Ascending aorta (tissue), 2 donors: ENCODE measurements at regions not wholly inside any gene's neighbourhood (a gene's known extent, or its start where the extent isn't known, plus 50 kb on each side); places are given as distances from the start of the nearest gene placed in this dataset.

Experiments used
- DNase-seq, 2 donors: peaks; one replicate each; pipeline ENCODE4 v3.0.0-alpha.2; 2019; ENCODE audit warnings: low spot score in 2 of 2
- H3K27ac ChIP-seq, 2 donors: fragments of 200-600 bp; sonication (generic); one replicate each; pipeline ENCODE4 v1.5.1; 2016 to 2017; ENCODE audit warnings: mild to moderate bottlenecking in 1 of 2
- H3K27me3 ChIP-seq: fragments of 200-600 bp; sonication (generic); one replicate; pipeline ENCODE4 v1.5.1; 2017
- H3K36me3 ChIP-seq, 2 donors: fragments of 200-600 bp; sonication (generic); one replicate each; pipeline ENCODE4 v1.5.1; 2016
- H3K4me1 ChIP-seq, 2 donors: fragments of 200-600 bp; sonication (generic); one replicate each; pipeline ENCODE4 v1.5.1; 2016 to 2017; ENCODE audit warnings: mild to moderate bottlenecking in 1 of 2
- H3K4me3 ChIP-seq, 2 donors: fragments of 200-600 bp; sonication (generic); one replicate each; pipeline ENCODE4 v1.5.1; 2016 to 2017; ENCODE audit warnings: mild to moderate bottlenecking in 1 of 2
- H3K9me3 ChIP-seq, 2 donors: fragments of 200-600 bp; sonication (generic); one replicate each; pipeline ENCODE4 v1.5.1; 2016
- CTCF ChIP-seq, 3 experiments: fragments of 200-600 bp in 2 of 3; fragments of 450-650 bp in 1 of 3; sonication (generic) in 2 of 3; IDR thresholded peaks; one replicate each; pipeline ENCODE4 v1.5.1; 2016 to 2019; ENCODE audit warnings: antibody characterized with exemption in 3 of 3, mild to moderate bottlenecking in 1 of 3, moderate library complexity in 1 of 3
- intact Hi-C: fragments of 100-400 bp; cut with DNase I; formaldehyde crosslinking; loops from one replicate; pipeline ENCODE4 v1.15.1; 2023

- Histone ChIP-seq H3K27ac (no peak overlapping the region), H3K36me3 (no peaks in the 10 kb centered on the region), H3K9me3 (no peaks in the 10 kb centered on the region), H3K4me1 (no peaks in the 10 kb centered on the region), H3K4me3 (no peak overlapping the region), H3K27me3 (no peaks in the 10 kb centered on the region)
- no peak for DNase-seq
- TF ChIP-seq CTCF (IDR thresholded peaks at IDR 0.05) = no peak
- intact Hi-C loops = no loop called here
Observed at GRCh38 chr4:125732632-125733031, 417.9 kb downstream of the FAT4 start.

GRCh38 chr4:125734504-125734903 lies 419.7 kb downstream of the FAT4 start:
- H3K27ac ChIP-seq = no peak overlapping the region
- no peaks in the 10 kb centered on the region for H3K9me3 ChIP-seq
- H3K4me3 ChIP-seq = no peak overlapping the region
- DNase-seq = no peak
- H3K27me3 ChIP-seq = no peaks in the 10 kb centered on the region
- intact Hi-C loops = no loop called here
- H3K4me1 ChIP-seq = no peaks in the 10 kb centered on the region
- no peaks in the 10 kb centered on the region for H3K36me3 ChIP-seq
- TF ChIP-seq CTCF (IDR thresholded peaks at IDR 0.05) = no peak

DNA sequence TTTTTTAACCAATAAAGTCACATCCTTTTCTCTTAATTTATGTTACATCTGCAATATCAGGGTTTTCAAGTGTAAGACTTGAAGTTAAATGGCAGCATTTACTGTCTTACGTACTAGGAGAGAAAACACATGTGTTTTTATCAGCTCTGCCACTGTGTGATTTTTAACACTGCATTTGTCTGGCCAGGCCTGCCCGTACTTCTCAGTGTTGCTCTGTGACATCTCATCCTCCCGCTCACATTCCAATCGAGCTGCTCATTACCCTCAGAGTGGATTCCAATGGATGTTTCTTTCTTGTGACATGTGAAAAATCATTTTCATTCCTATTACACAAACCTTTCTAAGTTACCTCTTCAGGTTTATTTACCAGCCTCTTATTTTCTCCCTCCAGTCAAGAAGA lies 420.3 kb downstream of the FAT4 start:
- intact Hi-C loops = no loop called here

DNA sequence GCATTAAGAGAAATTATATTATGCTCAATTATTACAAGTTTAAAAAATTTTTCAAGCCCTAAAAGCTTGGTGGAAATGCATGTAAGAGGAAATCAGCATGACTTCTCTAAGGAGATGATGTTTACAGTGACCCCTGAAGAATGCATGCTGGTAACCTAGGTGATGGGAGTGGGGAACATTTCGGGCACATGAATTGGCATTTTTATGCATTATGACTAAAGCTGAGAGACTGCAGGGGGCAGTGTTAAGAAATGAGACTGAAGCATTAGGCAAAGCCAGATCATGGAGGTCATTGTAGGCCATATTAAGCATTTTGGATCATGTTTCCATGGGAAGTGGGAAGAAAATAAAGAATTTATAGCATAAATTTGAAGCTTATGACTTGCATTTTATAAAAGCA lies 421.3 kb downstream of the FAT4 start:
- no peak overlapping the region for H3K4me3 ChIP-seq
- no peak overlapping the region for H3K27ac ChIP-seq
- no peaks in the 10 kb centered on the region for H3K36me3 ChIP-seq
- H3K9me3 ChIP-seq = no peaks in the 10 kb centered on the region
- H3K4me1 ChIP-seq = no peaks in the 10 kb centered on the region
- intact Hi-C loops = no loop called here
- DNase-seq = no peak
- no peak for TF ChIP-seq CTCF (IDR thresholded peaks at IDR 0.05)
- no peaks in the 10 kb centered on the region for H3K27me3 ChIP-seq

More for the DNA sequence above, 420.3 kb downstream of the FAT4 start:
- H3K4me3 ChIP-seq = no peak overlapping the region
- no peaks in the 10 kb centered on the region for H3K4me1 ChIP-seq
- no peak for DNase-seq
- TF ChIP-seq CTCF (IDR thresholded peaks at IDR 0.05) = no peak
- H3K9me3 ChIP-seq = no peaks in the 10 kb centered on the region
- H3K27me3 ChIP-seq = no peaks in the 10 kb centered on the region
- no peak overlapping the region for H3K27ac ChIP-seq
- H3K36me3 ChIP-seq = no peaks in the 10 kb centered on the region

GRCh38 chr4:125739760-125740159 lies 425.0 kb downstream of the FAT4 start:
- Histone ChIP-seq H3K4me1 (no peaks in the 10 kb centered on the region), H3K27me3 (no peaks in the 10 kb centered on the region), H3K36me3 (no peaks in the 10 kb centered on the region), H3K4me3 (no peak overlapping the region), H3K9me3 (no peaks in the 10 kb centered on the region), H3K27ac (no peak overlapping the region)
- no peak for DNase-seq
- intact Hi-C loops = no loop called here
- no peak for TF ChIP-seq CTCF (IDR thresholded peaks at IDR 0.05)

DNA sequence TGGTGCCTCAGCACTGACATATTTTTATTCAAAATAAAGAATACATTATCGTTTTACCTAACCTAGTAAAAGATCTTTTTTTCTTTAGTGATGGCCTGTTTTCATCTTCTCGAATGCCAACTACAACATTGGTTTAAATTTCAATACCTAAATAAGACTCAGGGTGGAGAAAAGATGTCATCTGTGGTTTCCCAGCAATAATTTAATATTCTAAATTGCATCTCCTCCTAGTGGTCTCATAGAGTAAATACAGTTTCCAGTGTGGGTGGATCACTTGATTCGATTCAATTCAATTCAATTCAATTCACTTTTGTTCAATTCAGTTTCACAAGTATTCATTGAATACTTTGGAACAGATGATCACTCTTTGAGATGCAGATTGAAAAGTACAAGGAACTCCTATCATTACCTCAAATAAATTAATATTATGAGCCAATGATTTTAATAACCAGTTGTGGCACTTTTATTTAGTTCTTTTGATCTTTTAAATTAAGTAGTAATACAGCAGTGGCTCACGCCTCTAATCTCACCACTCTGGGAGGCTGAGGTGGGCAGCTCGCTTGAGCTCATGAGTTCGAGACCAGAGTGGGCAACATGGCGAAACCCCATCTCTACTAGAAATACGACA lies 427.2 kb downstream of the FAT4 start:
- Histone ChIP-seq H3K27ac (no peak overlapping the region), H3K9me3 (no peaks in the 10 kb centered on the region), H3K4me3 (no peak overlapping the region), H3K4me1 (no peaks in the 10 kb centered on the region), H3K36me3 (no peaks in the 10 kb centered on the region), H3K27me3 (no peaks in the 10 kb centered on the region)
- peak; percentile 35 to 61 (median 40) for TF ChIP-seq CTCF (IDR thresholded peaks at IDR 0.05)
- intact Hi-C loops = loop anchor here (2.0 kb wide), 1 partner anchor 427 kb away; the partner anchor contains the start of gene FAT4
- no peak for DNase-seq
